Stimulated activated CD8-positive, alpha-beta memory T cell treated with anti-CD3 and anti-CD28 coated beads, Interleukin-12 subunit alpha, Interleukin-12 subunit beta, amount 100 ng/mL, for 4 hours (primary cell): ENCODE measurements at regions not wholly inside any gene's neighbourhood (a gene's known extent, or its start where the extent isn't known, plus 50 kb on each side); places are given as distances from the start of the nearest gene placed in this dataset.

ENCODE experiments used
- DNase-seq: peaks from one replicate; pipeline ENCODE4 v3.0.0-alpha.2; 2020; ENCODE audit warnings: low read depth

GRCh38 chr2:38450509-38450908 lies 73.4 kb upstream of the ATL2 start:
- DNase-seq, result no peak

GRCh38 chr2:38448692-38449410 lies 71.8 kb upstream of the ATL2 start:
- no peak for DNase-seq

- DNase-seq, result no peak
These were observed 70.0 kb upstream of the ATL2 start for GRCh38 chr2:38446906-38447561.

GRCh38 chr2:38446418-38446817 lies 69.3 kb upstream of the ATL2 start:
- DNase-seq, result no peak

DNA sequence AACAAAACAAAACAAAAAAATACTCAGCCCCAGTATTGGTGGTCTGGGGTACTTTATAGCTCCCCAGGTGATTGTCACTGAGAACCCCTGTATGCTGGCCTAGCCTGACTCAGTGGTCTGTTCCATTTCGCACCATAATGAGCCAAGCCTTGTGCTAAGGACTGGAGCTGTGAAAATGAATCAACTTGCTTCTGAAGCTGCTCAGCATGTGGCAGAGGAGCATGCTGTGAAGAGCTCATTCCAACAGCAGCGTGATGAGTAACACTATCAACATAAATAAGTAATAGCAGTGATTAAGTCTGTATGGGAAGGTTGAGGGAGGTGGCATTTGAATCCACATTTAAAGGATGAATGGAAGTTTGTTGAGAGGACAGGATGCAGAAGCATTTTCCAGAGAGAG lies 67.2 kb upstream of the ATL2 start:
- DNase-seq, result no peak

GRCh38 chr2:38442643-38443541 lies 65.8 kb upstream of the ATL2 start:
- no peak for DNase-seq

- no peak for DNase-seq
These were observed 64.3 kb upstream of the ATL2 start for GRCh38 chr2:38441346-38441745.

GRCh38 chr2:38440655-38441054 lies 63.6 kb upstream of the ATL2 start:
- DNase-seq, result no peak

DNA sequence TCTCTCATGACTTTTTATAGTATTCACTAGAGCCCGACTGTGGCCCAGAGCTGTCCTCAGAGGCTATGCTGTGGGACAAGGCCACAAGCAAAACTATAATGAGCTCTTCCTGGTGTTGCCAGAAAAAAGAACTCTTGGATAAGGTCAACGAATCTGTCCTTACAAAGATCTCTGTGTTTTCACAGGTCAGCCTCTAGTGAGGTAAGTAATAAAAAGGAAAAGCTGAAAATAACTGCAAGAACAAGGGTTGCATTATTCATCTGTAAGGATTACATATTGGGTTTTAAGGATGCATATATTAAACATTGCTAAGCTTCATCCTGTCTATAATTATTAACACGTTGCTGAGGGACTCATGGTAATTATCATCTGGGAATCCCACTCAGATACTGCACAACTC lies 62.8 kb upstream of the ATL2 start:
- DNase-seq, result no peak

DNA sequence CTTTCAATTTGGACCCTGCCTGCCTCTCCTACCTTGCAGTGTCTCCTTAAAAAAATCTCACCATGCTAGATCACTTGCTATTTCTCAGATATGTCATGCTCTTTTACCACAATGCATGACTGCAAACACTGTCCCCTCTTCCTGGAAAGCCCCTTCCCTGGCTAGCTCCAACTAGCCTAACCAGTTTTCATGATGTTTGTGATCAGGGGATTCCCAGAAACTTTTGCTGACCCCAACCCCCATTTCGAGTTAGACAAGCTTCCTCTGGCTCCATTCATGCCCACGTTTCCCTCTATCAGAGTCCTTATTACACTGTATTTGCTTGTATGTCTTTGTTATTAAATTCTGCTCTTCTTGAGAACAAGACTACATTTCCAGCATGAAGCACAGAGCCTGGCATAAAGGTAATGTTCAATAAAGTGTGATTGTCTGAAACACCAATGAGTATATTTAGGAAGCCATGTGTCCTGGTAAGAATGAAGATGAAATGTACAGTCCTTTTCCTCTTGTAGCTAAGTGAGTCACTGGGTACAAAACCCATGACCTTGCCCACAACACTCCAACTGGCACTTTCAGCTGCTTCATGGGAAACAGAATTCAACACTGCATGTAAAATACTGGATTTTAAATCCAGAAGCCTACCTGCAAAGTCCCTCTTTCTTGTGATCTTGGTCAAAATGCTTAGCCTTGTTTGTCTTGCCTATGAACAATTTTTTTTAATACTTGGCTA lies 62.0 kb upstream of the ATL2 start:
- no peak for DNase-seq

DNA sequence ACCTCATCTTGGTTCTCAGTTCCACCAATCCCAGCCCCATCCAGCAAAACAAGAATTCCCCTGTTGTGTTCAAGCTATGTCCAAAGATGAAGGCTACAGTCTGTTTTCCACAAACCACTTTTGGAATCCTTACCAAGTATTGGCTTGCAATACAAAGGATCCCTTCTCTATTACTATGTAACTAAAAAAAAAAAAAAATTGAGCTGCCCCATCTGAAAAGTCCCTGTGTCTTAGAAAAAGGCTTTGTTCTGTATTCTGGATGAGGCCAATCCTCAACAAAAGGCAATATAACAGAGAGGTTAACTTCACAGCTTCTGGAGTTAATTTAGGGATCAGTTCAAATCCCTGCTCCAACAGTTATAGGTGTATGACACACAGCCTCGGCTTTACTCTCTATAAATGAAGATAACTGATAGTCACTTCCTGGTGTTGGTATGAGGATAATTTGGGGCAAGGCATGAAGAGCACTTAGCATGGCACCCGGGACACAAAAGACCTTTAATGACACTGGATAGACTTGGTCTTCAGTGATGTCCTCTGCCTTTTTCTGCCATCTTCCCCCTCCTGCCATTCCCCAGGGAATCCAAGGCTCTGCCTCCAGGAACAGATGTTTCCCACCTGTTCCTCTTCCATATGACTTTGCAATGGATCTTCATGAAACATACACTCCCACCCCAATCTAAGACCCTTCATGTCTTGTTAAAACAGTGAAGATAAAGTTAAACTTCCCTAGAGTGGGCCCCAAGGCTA lies 61.2 kb upstream of the ATL2 start:
- no peak for DNase-seq

DNA sequence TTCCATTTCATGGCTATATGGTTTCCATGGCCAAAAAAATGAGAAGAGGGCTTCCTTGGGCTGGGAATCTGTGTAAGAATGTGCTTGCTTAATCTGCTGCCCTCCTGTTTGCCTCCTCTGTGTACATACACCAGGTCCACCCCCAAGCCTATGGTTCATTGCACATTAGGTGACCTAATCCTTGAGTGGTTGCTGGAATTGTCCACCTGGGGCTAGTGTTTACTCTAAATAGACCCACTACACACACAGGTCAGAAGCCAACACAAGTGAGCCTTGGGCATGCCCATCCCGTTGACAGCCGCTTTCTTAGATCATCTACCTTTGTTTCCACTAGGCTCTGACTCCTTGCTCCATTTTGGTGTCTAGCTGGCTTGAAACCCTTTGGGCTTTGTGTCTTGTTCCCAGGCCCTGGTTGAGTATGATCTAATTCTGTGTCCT lies 59.2 kb upstream of the ATL2 start:
- no peak for DNase-seq

DNA sequence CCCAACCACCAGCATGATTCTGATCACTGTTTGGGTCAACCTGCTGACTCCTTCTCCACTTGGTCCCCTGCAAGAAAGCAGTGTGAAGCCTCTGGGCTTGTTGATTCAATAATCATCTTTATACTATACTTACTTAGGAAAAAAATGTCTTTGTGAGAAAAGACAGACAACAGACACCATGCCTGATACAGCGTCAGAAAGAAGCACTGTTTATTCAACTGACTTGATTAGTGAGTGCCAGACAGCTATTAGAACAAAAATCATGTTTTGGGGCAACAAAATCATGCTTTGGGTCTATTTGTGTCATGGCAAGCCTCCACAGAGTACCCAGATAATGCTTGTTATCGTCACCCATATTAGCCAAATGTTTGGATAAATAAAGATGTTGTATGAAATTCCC lies 58.7 kb upstream of the ATL2 start:
- DNase-seq, result no peak

- DNase-seq, result no peak
These were observed 57.5 kb upstream of the ATL2 start for GRCh38 chr2:38434595-38434994.

DNA sequence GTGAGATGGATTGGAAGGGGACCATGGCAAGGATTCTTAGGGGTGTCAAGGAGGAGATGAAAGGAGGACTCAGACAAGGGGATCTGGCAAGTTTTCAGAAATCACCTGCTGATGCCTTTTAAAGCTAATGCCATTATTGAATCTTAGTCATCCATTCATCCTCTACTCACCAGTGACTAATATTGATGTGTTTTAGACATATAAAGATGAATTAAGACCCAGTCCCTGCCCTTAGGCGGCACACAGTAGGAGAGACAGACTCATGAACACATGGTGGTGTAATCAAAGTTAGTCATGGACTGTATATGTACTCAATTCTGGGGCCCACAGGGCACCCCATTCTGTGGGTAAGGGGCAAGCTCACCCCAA lies 56.5 kb upstream of the ATL2 start:
- no peak for DNase-seq

DNA sequence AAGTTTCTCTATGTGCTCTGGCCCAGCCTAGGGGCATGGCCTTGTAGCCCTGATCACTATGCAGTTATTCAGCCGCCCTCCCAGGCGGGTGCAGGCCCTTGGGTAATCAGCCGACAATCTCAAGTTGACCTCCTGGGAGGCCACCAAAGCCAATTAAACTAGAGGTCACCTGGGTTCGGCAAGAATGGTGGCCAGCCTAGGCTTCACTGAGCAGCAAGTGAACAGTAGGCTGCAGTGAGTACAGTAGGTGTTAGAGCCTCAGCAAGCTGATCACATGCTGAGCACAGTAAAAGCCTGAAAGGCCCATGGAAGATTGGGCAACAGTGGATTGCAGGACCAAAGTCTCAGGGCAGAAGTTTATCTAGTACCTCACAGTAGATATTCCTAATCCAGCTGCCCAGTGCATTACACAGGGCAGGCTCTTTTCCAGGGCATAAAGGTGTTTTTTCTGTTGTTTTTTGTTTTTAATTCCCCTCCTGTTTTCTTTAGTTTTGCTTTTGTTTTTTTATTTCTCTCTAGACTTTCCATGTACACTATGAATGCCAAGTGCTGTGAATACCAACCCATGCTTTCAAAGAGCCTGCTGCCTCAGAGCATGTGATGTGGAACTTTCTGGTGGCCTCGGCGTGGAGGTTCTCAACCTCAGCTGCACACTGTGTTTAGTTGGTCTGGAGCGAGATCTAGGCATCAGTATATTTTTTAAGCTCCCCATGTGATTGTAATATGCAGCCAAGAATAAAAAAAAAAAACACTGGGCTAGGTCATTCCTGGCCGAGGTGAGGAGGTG lies 55.9 kb upstream of the ATL2 start:
- DNase-seq, result no peak

DNA sequence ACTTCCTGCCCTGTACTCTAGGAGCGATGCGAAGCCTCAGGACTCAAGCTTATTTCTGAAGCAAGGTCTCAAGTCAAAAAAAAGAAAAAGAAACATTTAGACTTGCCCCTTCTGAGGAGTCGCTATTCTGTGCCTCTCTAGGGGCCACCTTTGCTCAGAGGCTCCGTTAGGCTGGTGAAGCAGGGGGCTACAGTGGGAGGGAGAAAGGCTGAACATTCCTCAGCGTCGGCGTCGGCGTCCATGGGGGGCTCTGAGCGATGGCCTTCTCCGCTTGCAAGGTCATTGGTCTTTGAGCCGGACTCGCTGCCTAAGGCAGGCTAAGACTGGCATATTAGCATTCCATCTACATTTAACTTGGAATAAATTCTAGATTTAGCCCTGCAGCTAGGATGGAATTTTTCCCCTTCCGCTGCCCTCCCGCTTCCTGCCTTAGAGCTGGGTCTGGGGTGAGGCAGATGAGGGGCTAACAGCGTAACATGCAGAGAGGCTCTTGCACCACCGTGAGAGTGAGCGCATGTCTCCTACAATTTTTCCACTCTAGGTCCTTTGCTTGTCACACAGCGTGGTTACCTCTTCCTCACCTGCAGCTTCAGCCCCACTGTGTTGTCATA lies 53.6 kb upstream of the ATL2 start:
- no peak for DNase-seq

DNA sequence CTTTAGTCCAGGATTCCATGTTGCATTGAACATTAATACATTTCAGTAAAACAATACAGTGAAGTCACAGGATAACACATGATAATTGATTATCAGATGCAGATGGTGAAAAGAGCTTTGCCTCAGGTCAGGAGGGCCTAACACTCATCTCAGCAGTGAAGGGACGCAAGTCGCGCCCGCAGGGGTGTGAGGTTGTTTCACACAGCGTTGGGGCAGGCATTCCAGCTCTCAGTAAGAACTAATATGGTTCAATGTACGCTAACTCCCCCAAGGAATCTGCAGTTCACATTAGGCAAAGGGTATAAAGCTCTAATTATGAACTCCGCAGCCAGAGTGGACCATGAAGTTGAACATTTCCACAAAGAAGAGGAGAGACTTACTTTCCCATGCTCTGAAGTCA lies 53.1 kb upstream of the ATL2 start:
- DNase-seq, result no peak

GRCh38 chr2:38427936-38428335 lies 50.9 kb upstream of the ATL2 start:
- no peak for DNase-seq

DNA sequence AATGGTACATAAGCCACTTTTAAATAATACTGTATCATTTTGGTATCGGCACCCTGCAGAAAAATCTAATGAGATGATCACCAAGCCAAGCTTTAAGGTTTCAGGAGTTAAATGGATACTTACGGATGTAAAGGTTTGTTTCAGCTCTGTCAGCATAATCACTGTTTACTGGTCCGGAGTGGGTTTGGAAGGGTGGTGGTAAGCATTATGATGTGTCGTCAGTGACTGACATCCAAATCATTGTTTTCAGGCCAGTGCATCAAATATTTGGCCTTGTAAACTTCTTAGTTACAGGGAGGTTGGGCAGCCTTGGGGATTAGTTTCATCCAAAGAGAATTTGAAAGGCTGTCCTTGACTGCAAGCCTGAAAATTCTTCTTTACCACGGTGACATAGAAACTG lies 50.0 kb upstream of the ATL2 start:
- DNase-seq, result no peak
